Calu3 (cell line): ENCODE measurements at regions not wholly inside any gene's neighbourhood (a gene's known extent, or its start where the extent isn't known, plus 50 kb on each side); places are given as distances from the start of the nearest gene placed in this dataset.

Experiments used
- BruUV-seq: library from RNA; stranded (reverse); fragments of 400-500 nt; replicated peaks from 2 replicates; lab custom pipeline; 2021; lab: Mats Ljungman, UMichigan
- CTCF ChIA-PET: fragments of 300-600 bp; sonication (Branson Sonifier 250); formaldehyde crosslinking; loops from one replicate; lab custom pipeline; 2022; ENCODE audit warnings: antibody characterized with exemption; lab: Charles Lee
- DNase-seq: peaks from one replicate; pipeline ENCODE4 v3.0.0; 2022
- H3K27ac Mint-ChIP-seq: one replicate; pipeline ENCODE4 v1.8.0; 2022; ENCODE audit warnings: mixed read lengths; ENCODE audit not compliant: unreplicated experiment
- H3K27me3 Mint-ChIP-seq: one replicate; pipeline ENCODE4 v1.8.0; 2022; ENCODE audit warnings: mixed read lengths; ENCODE audit not compliant: unreplicated experiment
- H3K36me3 Mint-ChIP-seq: one replicate; pipeline ENCODE4 v1.8.0; 2022; ENCODE audit warnings: mild to moderate bottlenecking, moderate library complexity, mixed read lengths; ENCODE audit not compliant: insufficient read depth, unreplicated experiment
- H3K4me1 Mint-ChIP-seq: one replicate; pipeline ENCODE4 v1.8.0; 2022; ENCODE audit warnings: mild to moderate bottlenecking, low read depth, mixed read lengths; ENCODE audit not compliant: unreplicated experiment
- H3K4me3 Mint-ChIP-seq: one replicate; pipeline ENCODE4 v1.8.0; 2022; ENCODE audit warnings: mild to moderate bottlenecking, low read depth, moderate library complexity, mixed read lengths; ENCODE audit not compliant: unreplicated experiment
- H3K9me3 Mint-ChIP-seq: one replicate; pipeline ENCODE4 v1.8.0; 2022; ENCODE audit warnings: low read depth, mixed read lengths; ENCODE audit not compliant: unreplicated experiment
- intact Hi-C: fragments of 100-400 bp; cut with micrococcal nuclease; formaldehyde crosslinking; loops from one replicate; pipeline ENCODE4 v1.10.0; 2022; ENCODE audit not compliant: unreplicated experiment
- TF ChIP-seq, protein P1 (sequence below): fragments of 200-600 bp; IDR thresholded peaks from one replicate; pipeline ENCODE4 v1.8.0; 2022; ENCODE audit warnings: antibody characterized with exemption; ENCODE audit not compliant: unreplicated experiment

DNA sequence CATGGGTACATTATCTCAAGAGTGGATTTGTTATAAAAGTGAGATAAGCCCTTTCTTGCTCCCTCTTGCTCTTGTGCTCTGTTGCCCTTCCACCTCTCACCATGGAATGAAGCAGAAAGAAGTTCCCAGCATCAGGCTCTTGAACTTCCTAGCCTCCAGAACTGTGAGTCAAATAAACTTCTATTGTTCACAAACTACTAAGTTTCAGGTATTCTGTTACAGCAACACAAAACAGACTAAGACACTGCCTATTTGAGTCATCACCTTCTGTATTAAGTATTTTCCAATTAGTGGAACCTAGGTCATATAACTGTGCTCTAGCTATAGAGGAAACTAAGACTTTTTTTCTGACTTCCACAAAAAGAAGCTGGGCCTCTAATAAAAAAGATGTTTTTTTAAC, 201.2 kb upstream of the FOXG1 start:
- H3K4me3 Mint-ChIP-seq = no peak overlapping the region
- H3K27me3 Mint-ChIP-seq = no peaks in the 10 kb centered on the region
- intact Hi-C loops = no loop called here
- TF ChIP-seq, protein P1, sequence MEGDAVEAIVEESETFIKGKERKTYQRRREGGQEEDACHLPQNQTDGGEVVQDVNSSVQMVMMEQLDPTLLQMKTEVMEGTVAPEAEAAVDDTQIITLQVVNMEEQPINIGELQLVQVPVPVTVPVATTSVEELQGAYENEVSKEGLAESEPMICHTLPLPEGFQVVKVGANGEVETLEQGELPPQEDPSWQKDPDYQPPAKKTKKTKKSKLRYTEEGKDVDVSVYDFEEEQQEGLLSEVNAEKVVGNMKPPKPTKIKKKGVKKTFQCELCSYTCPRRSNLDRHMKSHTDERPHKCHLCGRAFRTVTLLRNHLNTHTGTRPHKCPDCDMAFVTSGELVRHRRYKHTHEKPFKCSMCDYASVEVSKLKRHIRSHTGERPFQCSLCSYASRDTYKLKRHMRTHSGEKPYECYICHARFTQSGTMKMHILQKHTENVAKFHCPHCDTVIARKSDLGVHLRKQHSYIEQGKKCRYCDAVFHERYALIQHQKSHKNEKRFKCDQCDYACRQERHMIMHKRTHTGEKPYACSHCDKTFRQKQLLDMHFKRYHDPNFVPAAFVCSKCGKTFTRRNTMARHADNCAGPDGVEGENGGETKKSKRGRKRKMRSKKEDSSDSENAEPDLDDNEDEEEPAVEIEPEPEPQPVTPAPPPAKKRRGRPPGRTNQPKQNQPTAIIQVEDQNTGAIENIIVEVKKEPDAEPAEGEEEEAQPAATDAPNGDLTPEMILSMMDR = no peak
- H3K4me1 Mint-ChIP-seq = no peaks in the 10 kb centered on the region
- H3K9me3 Mint-ChIP-seq = no peaks in the 10 kb centered on the region
- no TSS peak for BruUV-seq
- H3K36me3 Mint-ChIP-seq = no peaks in the 10 kb centered on the region
- DNase-seq = no peak
- H3K27ac Mint-ChIP-seq = no peak overlapping the region
- CTCF ChIA-PET = no interaction called here

DNA sequence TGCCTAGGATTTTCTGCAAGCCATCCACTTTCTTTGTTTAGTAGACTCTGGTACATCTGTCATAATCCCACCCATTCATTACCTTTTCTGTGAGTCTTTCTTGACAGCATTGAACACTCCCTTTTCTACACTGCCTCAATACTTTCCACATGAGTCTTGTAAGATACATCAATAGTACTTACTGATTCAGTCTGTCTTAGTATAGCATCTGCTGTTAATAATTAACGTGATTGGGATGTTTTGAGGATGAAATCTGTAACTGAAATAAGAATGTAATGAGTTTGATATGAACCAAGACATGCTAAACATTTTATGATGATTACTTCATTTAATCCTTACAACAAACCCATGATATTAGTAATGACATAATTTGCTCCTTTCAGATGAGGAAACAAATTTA, 196.2 kb upstream of the FOXG1 start:
- Mint-ChIP-seq H3K36me3 (no peaks in the 10 kb centered on the region), H3K4me1 (no peaks in the 10 kb centered on the region), H3K9me3 (peaks cover 8% of the 10 kb centered on the region), H3K27ac (peak overlapping the region; percentile 47), H3K27me3 (no peaks in the 10 kb centered on the region), H3K4me3 (no peak overlapping the region)
- CTCF ChIA-PET = no interaction called here
- intact Hi-C loops = no loop called here
- TF ChIP-seq, protein P1 = no peak
- no peak for DNase-seq
- BruUV-seq = no TSS peak

DNA sequence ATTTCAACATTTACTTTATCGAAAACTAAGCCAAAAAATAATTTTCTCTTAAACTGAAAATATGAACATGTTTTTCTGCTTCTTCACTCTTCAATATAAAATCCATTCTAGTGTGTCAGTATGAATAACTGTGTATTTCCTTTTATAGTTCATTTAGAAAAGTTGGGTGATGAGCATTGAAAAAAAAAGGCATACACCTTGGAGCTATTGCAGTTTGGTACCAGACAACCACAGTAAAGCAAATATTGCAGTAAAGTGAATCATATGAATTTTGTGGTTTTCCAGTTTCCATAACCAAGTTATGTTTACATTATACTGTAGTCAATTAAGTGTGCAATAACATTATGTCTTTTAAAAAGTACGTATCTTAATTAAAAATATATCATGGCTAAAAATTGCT, 195.0 kb upstream of the FOXG1 start:
- Mint-ChIP-seq H3K36me3 (no peaks in the 10 kb centered on the region), H3K9me3 (peaks cover 8% of the 10 kb centered on the region), H3K4me3 (no peak overlapping the region), H3K27me3 (no peaks in the 10 kb centered on the region), H3K4me1 (no peaks in the 10 kb centered on the region), H3K27ac (no peak overlapping the region)
- TF ChIP-seq, protein P1 = no peak
- intact Hi-C loops = no loop called here
- CTCF ChIA-PET = no interaction called here
- no TSS peak for BruUV-seq
- DNase-seq = no peak

DNA sequence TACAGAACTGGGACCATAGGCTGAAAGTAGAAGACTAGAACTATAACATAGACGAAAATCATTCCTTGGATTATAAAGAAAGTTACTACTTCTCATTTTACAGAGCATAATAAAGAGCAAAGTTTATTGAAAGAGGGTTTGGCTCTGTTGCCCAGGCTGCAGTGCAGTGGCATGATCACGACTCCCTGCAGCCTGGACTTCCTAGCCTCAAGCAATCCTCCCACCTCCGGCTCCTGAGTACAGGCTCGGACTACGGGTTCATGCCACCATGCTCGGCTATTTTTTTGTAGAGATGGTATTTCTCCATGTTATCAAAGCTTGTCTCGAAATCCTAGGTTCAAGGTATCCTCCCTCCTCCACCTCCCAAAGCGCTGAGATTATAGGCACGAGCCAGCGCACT, 190.1 kb upstream of the FOXG1 start:
- Mint-ChIP-seq H3K27ac (no peak overlapping the region), H3K9me3 (peaks cover 8% of the 10 kb centered on the region), H3K27me3 (no peaks in the 10 kb centered on the region), H3K4me1 (peaks cover 12% of the 10 kb centered on the region), H3K4me3 (no peak overlapping the region), H3K36me3 (no peaks in the 10 kb centered on the region)
- no peak for DNase-seq
- TF ChIP-seq, protein P1 = no peak
- no TSS peak for BruUV-seq
- intact Hi-C loops = no loop called here
- CTCF ChIA-PET = no interaction called here
